Hepatocyte (in vitro differentiated cells): ENCODE measurements at regions not wholly inside any gene's neighbourhood (a gene's known extent, or its start where the extent isn't known, plus 50 kb on each side); places are given as distances from the start of the nearest gene placed in this dataset.

ENCODE experiments used
- DNase-seq: peaks from one replicate; pipeline ENCODE4 v3.0.0-alpha.2; 2016; ENCODE audit warnings: low spot score
- H2AFZ ChIP-seq: fragments of 200-600 bp; sonication (generic); 2 replicates; pipeline ENCODE4 v1.6.0; 2016; ENCODE audit warnings: antibody characterized with exemption, mild to moderate bottlenecking
- H3K27ac ChIP-seq: fragments of 200-600 bp; sonication (generic); 2 replicates; pipeline ENCODE4 v1.5.1; 2016; ENCODE audit warnings: mild to moderate bottlenecking
- H3K27me3 ChIP-seq: fragments of 200-600 bp; sonication (generic); 2 replicates; pipeline ENCODE4 v1.6.1; 2016
- H3K36me3 ChIP-seq: fragments of 200-600 bp; sonication (generic); replicated peaks from 2 replicates; pipeline ENCODE4 v1.5.1; 2016; ENCODE audit warnings: low read depth; ENCODE audit not compliant: insufficient read depth
- H3K4me1 ChIP-seq: fragments of 200-600 bp; sonication (generic); 2 replicates; pipeline ENCODE4 v1.5.1; 2016; ENCODE audit warnings: mild to moderate bottlenecking, moderate library complexity; ENCODE audit not compliant: insufficient read depth
- H3K4me2 ChIP-seq: fragments of 200-600 bp; sonication (generic); 2 replicates; pipeline ENCODE4 v1.6.0; 2016
- H3K4me3 ChIP-seq: fragments of 200-600 bp; sonication (generic); 2 replicates; pipeline ENCODE4 v1.5.1; 2016; ENCODE audit warnings: mild to moderate bottlenecking
- H3K79me2 ChIP-seq: fragments of 200-600 bp; sonication (generic); 2 replicates; pipeline ENCODE4 v1.6.0; 2017; ENCODE audit warnings: mild to moderate bottlenecking
- H3K9me2 ChIP-seq: fragments of 200-600 bp; sonication (generic); replicated peaks from 2 replicates; pipeline ENCODE4 v1.6.0; 2017; ENCODE audit warnings: mild to moderate bottlenecking; ENCODE audit not compliant: insufficient read depth
- H3K9me3 ChIP-seq: fragments of 200-600 bp; sonication (generic); 2 replicates; pipeline ENCODE4 v1.5.1; 2016; ENCODE audit warnings: low read depth, mild to moderate bottlenecking
- H4K20me1 ChIP-seq: fragments of 200-600 bp; sonication (generic); 2 replicates; pipeline ENCODE4 v1.6.0; 2016; ENCODE audit warnings: mild to moderate bottlenecking; ENCODE audit not compliant: insufficient read depth, poor library complexity, severe bottlenecking
- EZH2 ChIP-seq: fragments of 200-600 bp; sonication (generic); IDR thresholded peaks from 2 replicates; pipeline ENCODE4 v1.6.1; 2016; ENCODE audit warnings: antibody characterized with exemption, mild to moderate bottlenecking, borderline replicate concordance
- EZH2phosphoT487 ChIP-seq: fragments of 200-600 bp; sonication (generic); IDR thresholded peaks from one replicate; pipeline ENCODE4 v1.6.1; 2018; ENCODE audit warnings: antibody characterized with exemption, mild to moderate bottlenecking, low read depth, moderate library complexity; ENCODE audit not compliant: unreplicated experiment, severe bottlenecking
- WGBS: methylation state at CpG from one replicate; pipeline ENCODE4 v1.1.6; 2016; ENCODE audit warnings: low lambda C conversion rate; ENCODE audit errors: missing lambda C conversion rate; 5-methylcytosine and 5-hydroxymethylcytosine counted together
- TF ChIP-seq, protein P1 (sequence below): fragments of 200-600 bp; sonication (generic); IDR thresholded peaks from 2 replicates; pipeline ENCODE4 v1.5.1; 2016; ENCODE audit warnings: antibody characterized with exemption, mild to moderate bottlenecking; ENCODE audit not compliant: poor library complexity

DNA sequence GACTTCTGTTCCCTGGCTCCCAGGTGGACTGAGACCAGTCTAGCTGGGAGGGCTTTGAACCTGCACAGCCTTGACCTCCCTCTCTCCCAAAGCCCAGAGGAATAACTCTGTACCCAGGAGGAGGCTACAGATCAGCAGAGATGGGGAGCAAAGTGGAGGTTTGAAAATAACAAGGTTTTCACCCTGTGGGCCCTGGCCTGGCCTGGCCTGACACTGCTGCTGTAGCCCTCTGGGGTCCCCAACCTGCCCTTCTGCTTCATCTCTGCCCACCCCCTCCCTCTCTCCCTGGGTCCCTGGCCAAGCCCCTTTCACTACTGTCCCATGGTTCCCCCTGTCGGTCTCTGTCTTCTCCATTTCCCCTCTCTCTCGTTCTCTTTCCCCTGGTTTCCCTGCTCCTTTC, 225.2 kb downstream of the BUD13 start:
- Histone ChIP-seq H3K4me2 (no peak overlapping the region), H3K4me3 (no peak overlapping the region), H3K36me3 (no peaks in the 10 kb centered on the region), H3K9me2 (no peaks in the 10 kb centered on the region), H4K20me1 (no peaks in the 10 kb centered on the region), H3K9me3 (no peaks in the 10 kb centered on the region), H3K27ac (no peak overlapping the region), H3K4me1 (no peaks in the 10 kb centered on the region), H3K79me2 (no peaks in the 10 kb centered on the region), H3K27me3 (peaks cover 6% of the 10 kb centered on the region), H2AFZ (no peak overlapping the region)
- no peak for TF ChIP-seq EZH2phosphoT487
- TF ChIP-seq, protein P1, sequence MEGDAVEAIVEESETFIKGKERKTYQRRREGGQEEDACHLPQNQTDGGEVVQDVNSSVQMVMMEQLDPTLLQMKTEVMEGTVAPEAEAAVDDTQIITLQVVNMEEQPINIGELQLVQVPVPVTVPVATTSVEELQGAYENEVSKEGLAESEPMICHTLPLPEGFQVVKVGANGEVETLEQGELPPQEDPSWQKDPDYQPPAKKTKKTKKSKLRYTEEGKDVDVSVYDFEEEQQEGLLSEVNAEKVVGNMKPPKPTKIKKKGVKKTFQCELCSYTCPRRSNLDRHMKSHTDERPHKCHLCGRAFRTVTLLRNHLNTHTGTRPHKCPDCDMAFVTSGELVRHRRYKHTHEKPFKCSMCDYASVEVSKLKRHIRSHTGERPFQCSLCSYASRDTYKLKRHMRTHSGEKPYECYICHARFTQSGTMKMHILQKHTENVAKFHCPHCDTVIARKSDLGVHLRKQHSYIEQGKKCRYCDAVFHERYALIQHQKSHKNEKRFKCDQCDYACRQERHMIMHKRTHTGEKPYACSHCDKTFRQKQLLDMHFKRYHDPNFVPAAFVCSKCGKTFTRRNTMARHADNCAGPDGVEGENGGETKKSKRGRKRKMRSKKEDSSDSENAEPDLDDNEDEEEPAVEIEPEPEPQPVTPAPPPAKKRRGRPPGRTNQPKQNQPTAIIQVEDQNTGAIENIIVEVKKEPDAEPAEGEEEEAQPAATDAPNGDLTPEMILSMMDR, result no peak
- 87% methylated on average over 2 of the region's 2 CpGs for WGBS
- no peak for DNase-seq

DNA sequence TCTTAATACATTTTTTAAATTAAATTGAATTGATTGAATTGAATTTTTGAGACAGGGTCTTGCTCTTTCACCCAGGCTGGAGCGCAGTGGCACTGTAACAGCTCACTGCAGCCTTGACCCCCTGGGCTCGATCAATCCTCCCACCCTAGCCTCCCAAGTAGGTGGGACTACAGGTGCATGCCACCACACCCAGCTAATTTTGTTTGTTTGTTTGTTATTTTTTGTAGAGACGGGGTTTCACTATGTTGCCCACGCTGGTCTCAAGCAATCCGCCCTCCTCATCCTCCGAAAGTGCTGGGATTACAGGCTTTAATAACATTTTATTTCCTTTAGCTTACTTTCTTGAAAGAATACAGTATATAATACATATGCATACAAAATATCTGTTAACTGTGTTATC, 226.9 kb downstream of the BUD13 start:
- Histone ChIP-seq H3K79me2 (no peaks in the 10 kb centered on the region), H3K27me3 (peaks cover 6% of the 10 kb centered on the region), H4K20me1 (no peaks in the 10 kb centered on the region), H3K9me3 (no peaks in the 10 kb centered on the region), H3K36me3 (no peaks in the 10 kb centered on the region), H3K9me2 (no peaks in the 10 kb centered on the region), H3K27ac (no peak overlapping the region), H2AFZ (no peak overlapping the region), H3K4me1 (no peaks in the 10 kb centered on the region), H3K4me2 (no peak overlapping the region), H3K4me3 (no peak overlapping the region)
- WGBS, result 88% methylated on average over 6 of the region's 6 CpGs
- no peak for DNase-seq
- TF ChIP-seq EZH2 (no peak), EZH2phosphoT487 (no peak)
- TF ChIP-seq, protein P1, result no peak

- H3K4me1 ChIP-seq, result no peaks in the 10 kb centered on the region
- H3K27me3 ChIP-seq, result peaks cover 6% of the 10 kb centered on the region
- H4K20me1 ChIP-seq, result no peaks in the 10 kb centered on the region
- no peak overlapping the region for H2AFZ ChIP-seq
- H3K79me2 ChIP-seq, result no peaks in the 10 kb centered on the region
- no peaks in the 10 kb centered on the region for H3K36me3 ChIP-seq
- no peaks in the 10 kb centered on the region for H3K9me3 ChIP-seq
- 92% methylated on average over 10 of the region's 10 CpGs for WGBS
- TF ChIP-seq EZH2phosphoT487, result no peak
- no peak for DNase-seq
- no peak overlapping the region for H3K4me2 ChIP-seq
- H3K27ac ChIP-seq, result no peak overlapping the region
- no peak overlapping the region for H3K4me3 ChIP-seq
- no peaks in the 10 kb centered on the region for H3K9me2 ChIP-seq
These were observed 228.1 kb downstream of the BUD13 start for GRCh38 chr11:116544721-116545120.

- no peaks in the 10 kb centered on the region for H3K9me3 ChIP-seq
- peaks cover 6% of the 10 kb centered on the region for H3K27me3 ChIP-seq
- H3K4me3 ChIP-seq, result no peak overlapping the region
- WGBS, result 84% methylated on average over 4 of the region's 4 CpGs
- no peak overlapping the region for H2AFZ ChIP-seq
- H3K79me2 ChIP-seq, result no peaks in the 10 kb centered on the region
- no peaks in the 10 kb centered on the region for H4K20me1 ChIP-seq
- TF ChIP-seq EZH2phosphoT487 (no peak), EZH2 (no peak)
- TF ChIP-seq, protein P1, result no peak
- DNase-seq, result no peak
- no peaks in the 10 kb centered on the region for H3K36me3 ChIP-seq
- no peak overlapping the region for H3K27ac ChIP-seq
- H3K4me2 ChIP-seq, result no peak overlapping the region
- H3K4me1 ChIP-seq, result no peaks in the 10 kb centered on the region
- H3K9me2 ChIP-seq, result no peaks in the 10 kb centered on the region
These were observed 228.8 kb downstream of the BUD13 start for GRCh38 chr11:116543911-116544475.
